Heart right ventricle (tissue), 16 donors: ENCODE measurements at regions not wholly inside any gene's neighbourhood (a gene's known extent, or its start where the extent isn't known, plus 50 kb on each side); places are given as distances from the start of the nearest gene placed in this dataset.

Experiments used
- ATAC-seq, 8 donors: fragments of 200-7000 bp; cut with Tn5 transposase; one replicate each; pipeline ENCODE4 v1.9.1; 2020; ENCODE audit warnings: mild to moderate bottlenecking in 8 of 8, moderate library complexity in 8 of 8, moderate number of reproducible peaks in 1 of 8
- DNase-seq, 2 donors: peaks; one replicate each; pipeline ENCODE4 v3.0.0-alpha.2; 2020
- H3K27ac ChIP-seq, 10 donors: fragments of 200-600 bp; sonication (generic) in 2 of 10; one replicate each; pipeline versions ENCODE4 v1.5.0 to v1.8.0; 2020 to 2022; ENCODE audit warnings: mild to moderate bottlenecking in 3 of 10
- H3K27me3 ChIP-seq, 7 donors: fragments of 200-600 bp; one replicate each; pipeline ENCODE4 v1.8.0; 2021 to 2022; ENCODE audit warnings: mild to moderate bottlenecking in 2 of 7
- H3K36me3 ChIP-seq, 9 donors: fragments of 200-600 bp; sonication (generic) in 1 of 9; one replicate each; pipeline versions ENCODE4 v1.5.0 to v1.8.0; 2020 to 2022; ENCODE audit warnings: mild to moderate bottlenecking in 2 of 9
- H3K4me1 ChIP-seq, 9 donors: fragments of 200-600 bp; sonication (generic) in 1 of 9; one replicate each; pipeline versions ENCODE4 v1.5.0 to v1.8.0; 2020 to 2022; ENCODE audit warnings: mild to moderate bottlenecking in 4 of 9
- H3K4me3 ChIP-seq, 10 donors: fragments of 200-600 bp; sonication (generic) in 2 of 10; one replicate each; pipeline versions ENCODE4 v1.5.0 to v1.8.0; 2020 to 2022; ENCODE audit warnings: mild to moderate bottlenecking in 7 of 10, moderate library complexity in 2 of 10
- H3K9me3 ChIP-seq, 11 donors: fragments of 200-600 bp in 10 of 11; sonication (generic) in 2 of 11; one replicate each; pipeline versions ENCODE4 v1.5.0 to v1.8.0; 2013 to 2022; ENCODE audit warnings: mild to moderate bottlenecking in 2 of 11, control low read depth in 1 of 11, moderate library complexity in 1 of 11
- CTCF ChIP-seq, 9 donors: fragments of 200-600 bp; sonication (generic) in 2 of 9; IDR thresholded peaks; one replicate each; pipeline versions ENCODE4 v1.5.0 to v1.8.0; 2021 to 2022; ENCODE audit warnings: antibody characterized with exemption in 9 of 9, mild to moderate bottlenecking in 5 of 9, moderate library complexity in 1 of 9
- WGBS, 2 donors: extraction: QIAGEN DNeasy Blood & Tissue Kit; methylation state at CpG; one replicate each; pipeline ENCODE4 v1.1.7; 2013; ENCODE audit warnings: inconsistent platforms in 1 of 2; 5-methylcytosine and 5-hydroxymethylcytosine counted together
- intact Hi-C, 10 donors: fragments of 100-400 bp; cut with DNase I; formaldehyde crosslinking; loops; one replicate each; pipeline versions ENCODE4 v1.11.1 to v1.14.2; 2022
- donor health status: Arrhythmogenic right ventricular cardiomyopathy.
- donor health status: ischemic (EF 13 %, LVEDD 7.1; RV severe dilation, severe dysfunction).
- donor health status: healthy with polysubstance abuse.
- donor health status: DM: no; HTN: yes; CAD: no.
- donor health status: DM: no; HTN: no; CAD: no.
- donor health status: ischemic (EF 25% LVEDD 6.9; RV normal size, moderate dysfunction).
- donor health status: ischemic (EF 25% LVEDD 5.7; RV mildly dilated, moderate dysfunction).
- donor health status: healthy.
- donor health status: DM: yes; HTN: yes; CAD: no.
- donor health status: Ischemic cardiomyopathy.
- donor health status: ischemic (EF 35%, LVEDD 5.7; RV mildly dilated, moderate dysfunction).
- donor health status: nonischemic (EF 11% LVEDD 7.7; RV severe dilation, severe dysfunction).
- donor health status: DM: yes; HTN: yes; CAD: no.
- donor health status: PGD.
- donor health status: ischemic (EF 29% LVEDD 5.4; RV normal size, mild dysfunction).
- donor health status: nonischemic (EF 23%, LVEDD 6.1; RV moderate dilation, normal function).

DNA sequence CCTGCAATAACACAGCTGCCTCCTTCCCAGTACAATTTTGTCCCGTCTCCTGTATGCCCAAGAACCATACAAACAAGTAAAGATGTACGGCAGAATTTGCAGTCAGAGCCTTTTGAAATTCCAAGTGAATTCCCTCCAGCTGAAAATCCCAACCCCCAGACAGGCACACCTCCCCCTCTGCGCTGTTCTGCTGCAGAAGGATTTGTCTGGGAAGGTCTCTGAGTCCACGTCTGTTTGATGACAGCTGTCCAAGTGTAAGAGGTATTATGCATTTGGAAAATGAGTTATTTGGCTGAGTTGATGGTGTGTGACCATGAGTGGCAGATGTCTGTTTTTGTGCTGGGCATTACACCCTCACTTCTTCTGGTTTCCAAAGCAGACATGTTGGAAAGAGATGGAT is 104.9 kb upstream of the HS3ST4 start:
- TF ChIP-seq CTCF (IDR thresholded peaks at IDR 0.05), result no peak
- Histone ChIP-seq H3K9me3 (peaks cover 0 to 12% (median 0%) of the 10 kb centered on the region in 11 donors), H3K27me3 (no peaks in the 10 kb centered on the region), H3K4me1 (no peaks in the 10 kb centered on the region), H3K4me3 (no peak overlapping the region), H3K27ac (no peak overlapping the region), H3K36me3 (no peaks in the 10 kb centered on the region)
- ATAC-seq, result no peak
- intact Hi-C loops, result no loop called here
- DNase-seq, result no peak
- WGBS, 2 donors, result 64 to 68% methylated on average over 4 of the region's 4 CpGs

- no peak for ATAC-seq
- H3K4me3 ChIP-seq, result no peak overlapping the region
- 78 to 79% methylated on average over 1 of the region's 1 CpG for WGBS, 2 donors
- peaks cover 0 to 12% (median 0%) of the 10 kb centered on the region in 11 donors for H3K9me3 ChIP-seq
- no peaks in the 10 kb centered on the region for H3K27me3 ChIP-seq
- TF ChIP-seq CTCF (IDR thresholded peaks at IDR 0.05), result no peak
- no peak overlapping the region for H3K27ac ChIP-seq
- intact Hi-C loops, result no loop called here
- DNase-seq, result no peak
- H3K4me1 ChIP-seq, result no peaks in the 10 kb centered on the region
- H3K36me3 ChIP-seq, result no peaks in the 10 kb centered on the region
These were observed 106.2 kb upstream of the HS3ST4 start for GRCh38 chr16:25585526-25585925.

- H3K4me1 ChIP-seq, result no peaks in the 10 kb centered on the region
- no peak overlapping the region for H3K27ac ChIP-seq
- no peak overlapping the region for H3K4me3 ChIP-seq
- no peak for ATAC-seq
- no peaks in the 10 kb centered on the region for H3K36me3 ChIP-seq
- no peaks in the 10 kb centered on the region for H3K27me3 ChIP-seq
- TF ChIP-seq CTCF (IDR thresholded peaks at IDR 0.05), result no peak
- WGBS, 2 donors, result 81 to 84% methylated on average over 14 of the region's 14 CpGs
- DNase-seq, result no peak
- H3K9me3 ChIP-seq, result peaks cover 0 to 7% (median 0%) of the 10 kb centered on the region in 11 donors
- intact Hi-C loops, result no loop called here
These were observed 111.7 kb upstream of the HS3ST4 start for GRCh38 chr16:25580041-25580440.

- DNase-seq (no peak), ATAC-seq (no peak)
- Histone ChIP-seq H3K4me3 (no peak overlapping the region), H3K9me3 (peaks cover 0 to 4% (median 0%) of the 10 kb centered on the region in 11 donors), H3K36me3 (no peaks in the 10 kb centered on the region), H3K27ac (no peak overlapping the region), H3K4me1 (no peaks in the 10 kb centered on the region), H3K27me3 (no peaks in the 10 kb centered on the region)
- no peak for TF ChIP-seq CTCF (IDR thresholded peaks at IDR 0.05)
- intact Hi-C loops, result no loop called here
- 56 to 58% methylated on average over 5 of the region's 5 CpGs for WGBS, 2 donors
These were observed 116.4 kb upstream of the HS3ST4 start for GRCh38 chr16:25575363-25575762.
